HG03175 (cell line): ENCODE measurements at regions not wholly inside any gene's neighbourhood (a gene's known extent, or its start where the extent isn't known, plus 50 kb on each side); places are given as distances from the start of the nearest gene placed in this dataset.
"Not testable (repeated sequence)": the region's sequence is repeated elsewhere in the genome, so short reads cannot be mapped to it uniquely, and the experiment has no call there.

ENCODE experiments used
- ATAC-seq: cut with Tn5 transposase; IDR thresholded peaks from one replicate; pipeline ENCODE4 v1.9.1; 2021; ENCODE audit warnings: mild to moderate bottlenecking, moderate library complexity; ENCODE audit not compliant: unreplicated experiment

GRCh38 chr5:121429761-121430160 is 421.9 kb upstream of the FTMT start:
- ATAC-seq: no peak

DNA sequence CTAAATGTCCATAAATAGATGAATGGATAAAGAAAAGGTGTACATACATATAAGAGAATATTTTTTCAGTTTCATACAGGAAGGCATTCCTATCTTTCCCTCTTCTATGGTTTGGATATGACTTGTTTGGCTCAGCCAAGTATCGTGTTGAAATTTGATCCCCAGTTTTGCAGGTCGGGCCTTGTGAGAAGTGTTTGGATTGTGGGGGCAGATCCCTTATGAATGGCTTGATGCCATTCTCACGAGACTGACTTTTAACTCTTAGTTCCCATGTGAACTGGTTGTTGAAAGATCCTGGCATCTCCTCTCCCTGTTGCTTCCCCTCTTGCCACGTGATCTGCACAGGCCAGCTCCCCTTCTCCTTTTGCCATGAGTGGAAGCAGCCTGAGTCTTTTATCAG is 421.1 kb upstream of the FTMT start:
- ATAC-seq: no peak

- no peak for ATAC-seq
Observed at GRCh38 chr5:121445511-121445910, 406.2 kb upstream of the FTMT start.

- ATAC-seq: no peak
Observed at GRCh38 chr5:121462441-121462840, 389.2 kb upstream of the FTMT start.

DNA sequence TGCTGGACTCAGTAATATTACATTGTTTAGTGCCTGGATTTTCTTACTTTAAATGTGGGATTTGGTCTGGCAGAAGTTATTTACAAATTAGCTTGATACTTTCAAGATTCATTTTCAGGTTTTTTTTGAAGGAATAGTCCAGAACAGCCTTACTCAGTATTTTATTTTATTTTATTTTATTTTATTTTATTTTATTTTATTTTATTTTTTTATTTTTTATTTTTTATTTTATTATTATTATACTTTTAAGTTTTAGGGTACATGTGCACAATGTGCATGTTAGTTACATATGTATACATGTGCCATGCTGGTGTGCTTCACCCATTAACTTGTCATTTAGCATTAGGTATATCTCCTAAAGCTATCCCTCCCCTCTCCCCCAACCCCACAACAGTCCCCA is 380.5 kb upstream of the FTMT start:
- not testable (repeated sequence) for ATAC-seq

GRCh38 chr5:121478636-121479035 is 373.0 kb upstream of the FTMT start:
- ATAC-seq: no peak

DNA sequence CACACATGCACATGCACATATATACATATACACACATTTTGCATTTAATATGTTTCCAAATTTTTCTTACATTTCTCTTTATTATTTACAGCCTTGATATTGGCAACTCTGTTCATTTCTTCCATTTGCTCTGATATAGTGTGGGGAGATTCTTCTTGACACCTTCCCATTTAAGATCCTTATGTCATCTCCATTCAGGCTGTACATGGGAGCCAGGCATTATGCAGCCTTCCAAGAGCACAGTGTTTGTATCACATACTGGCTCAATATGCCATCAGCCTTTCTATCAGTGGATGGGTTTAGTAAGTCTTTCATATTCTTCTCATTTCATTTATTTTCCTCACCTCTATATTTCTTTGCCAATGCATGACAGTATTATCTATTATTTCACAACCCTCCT is 372.3 kb upstream of the FTMT start:
- no peak for ATAC-seq

DNA sequence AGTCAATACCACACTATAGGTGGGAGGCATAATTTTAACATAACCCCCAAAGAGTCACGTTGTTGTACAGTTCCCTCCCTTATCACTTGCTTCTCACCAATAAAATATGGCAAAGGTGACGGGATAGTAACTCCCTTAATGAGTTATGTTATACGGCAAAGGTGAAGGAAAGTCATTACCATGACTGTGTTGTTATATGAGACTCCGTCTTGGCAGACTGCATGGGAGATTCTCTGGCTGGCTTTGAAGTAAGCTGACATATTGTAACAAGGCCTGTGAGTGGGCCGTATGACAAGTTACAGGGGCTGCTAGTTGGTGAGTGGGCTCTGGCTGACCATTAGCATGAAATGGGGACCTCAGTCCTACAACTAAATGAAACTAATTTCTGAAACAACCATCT is 366.4 kb upstream of the FTMT start:
- no peak for ATAC-seq

- not testable (repeated sequence) for ATAC-seq
Observed at GRCh38 chr5:121485999-121486398, 365.7 kb upstream of the FTMT start.

DNA sequence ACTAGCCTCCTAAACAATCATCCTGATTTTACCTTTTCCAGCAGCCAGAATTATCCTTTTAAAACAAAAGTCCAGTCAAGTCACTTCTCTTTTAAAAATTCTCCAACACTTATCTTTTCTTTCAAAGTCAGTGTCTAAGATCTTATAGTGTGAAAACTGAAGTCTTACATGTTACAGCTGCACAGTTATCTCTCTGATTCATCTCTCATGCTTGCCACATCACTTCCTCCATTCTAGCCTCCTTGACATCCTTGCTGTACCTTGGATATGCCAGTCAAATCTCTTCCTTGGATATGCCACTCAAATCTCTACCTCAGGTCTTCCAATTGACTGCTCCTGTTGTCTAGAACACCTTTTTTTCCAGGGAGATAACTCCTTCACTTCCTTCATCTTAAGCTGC is 361.7 kb upstream of the FTMT start:
- no peak for ATAC-seq

DNA sequence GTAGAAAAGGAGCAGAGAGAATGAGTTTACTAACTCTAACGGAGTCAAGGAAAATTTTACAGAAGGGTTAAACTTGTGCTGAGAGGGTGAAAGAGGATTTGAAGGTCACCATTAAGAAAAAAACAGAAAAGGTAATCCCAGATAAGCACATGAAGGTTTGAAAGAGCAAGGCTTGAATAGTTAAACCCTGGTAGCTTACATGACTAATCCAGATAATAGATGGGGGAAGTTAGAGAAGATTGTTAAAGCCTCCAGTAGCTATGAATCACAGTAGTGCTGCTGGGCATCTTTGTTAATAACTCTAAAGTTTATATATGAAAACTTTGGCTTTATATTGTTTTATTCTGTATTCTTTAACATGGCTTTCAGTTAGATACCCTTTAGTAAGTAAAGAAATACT is 354.5 kb upstream of the FTMT start:
- ATAC-seq: no peak

- ATAC-seq: no peak
Observed at GRCh38 chr5:121500310-121500709, 351.4 kb upstream of the FTMT start.

DNA sequence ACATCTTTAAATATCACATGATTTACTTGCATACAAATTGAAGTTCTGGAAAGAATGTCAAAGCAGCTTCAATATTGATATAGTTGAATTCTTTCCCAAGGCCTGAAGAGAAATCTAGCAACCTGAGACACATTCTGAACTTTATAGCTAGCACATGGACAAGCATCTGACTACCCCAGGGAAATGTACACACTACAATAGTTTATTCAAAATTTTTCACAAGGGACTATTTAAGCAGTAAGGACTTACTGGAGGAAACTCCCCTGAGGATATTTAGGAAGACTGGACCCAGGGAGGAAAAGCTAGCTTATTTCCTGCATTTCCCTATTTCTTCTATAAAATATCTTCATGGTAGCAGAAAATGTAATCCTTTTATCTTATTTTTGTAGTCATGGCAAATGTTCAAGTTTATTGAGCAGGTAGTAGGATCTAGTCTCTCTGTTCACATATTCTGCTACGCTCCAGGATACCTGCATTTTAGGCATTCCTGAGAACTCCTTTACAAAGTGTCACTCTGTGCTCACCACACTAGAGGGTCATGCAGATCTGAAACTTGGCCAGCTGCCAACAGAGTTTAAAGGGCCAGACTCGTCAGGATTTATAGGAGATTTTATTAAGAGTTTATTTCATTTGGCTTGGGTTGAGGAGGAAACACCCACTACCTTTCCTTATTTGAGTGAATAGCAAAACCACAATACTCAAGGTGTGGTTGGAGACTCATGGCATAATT is 348.4 kb upstream of the FTMT start:
- no peak for ATAC-seq

- ATAC-seq: no peak
Observed at GRCh38 chr5:121516997-121517396, 334.7 kb upstream of the FTMT start.

- ATAC-seq: no peak
Observed at GRCh38 chr5:121525706-121526105, 326.0 kb upstream of the FTMT start.

- ATAC-seq: no peak
Observed at GRCh38 chr5:121526908-121527307, 324.8 kb upstream of the FTMT start.

GRCh38 chr5:121533814-121534213 is 317.9 kb upstream of the FTMT start:
- ATAC-seq: no peak

DNA sequence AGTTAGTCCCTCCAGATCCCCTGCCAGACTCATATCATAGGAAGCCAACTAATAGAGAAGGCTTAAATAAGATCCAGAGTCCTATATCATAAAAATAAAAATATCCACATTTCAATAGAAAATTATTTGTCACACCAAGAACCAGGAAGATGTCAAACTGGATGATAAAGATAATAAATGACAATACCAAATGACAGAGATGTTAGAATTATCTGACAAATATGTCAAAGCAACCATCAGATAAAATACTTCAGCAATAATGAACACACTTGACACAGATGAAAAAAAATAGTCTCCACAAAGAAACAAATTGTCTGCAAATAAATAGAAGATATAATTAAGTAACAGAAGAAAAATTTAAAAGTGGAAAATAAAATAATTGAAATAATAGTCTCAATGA is 300.7 kb upstream of the FTMT start:
- ATAC-seq: no peak

DNA sequence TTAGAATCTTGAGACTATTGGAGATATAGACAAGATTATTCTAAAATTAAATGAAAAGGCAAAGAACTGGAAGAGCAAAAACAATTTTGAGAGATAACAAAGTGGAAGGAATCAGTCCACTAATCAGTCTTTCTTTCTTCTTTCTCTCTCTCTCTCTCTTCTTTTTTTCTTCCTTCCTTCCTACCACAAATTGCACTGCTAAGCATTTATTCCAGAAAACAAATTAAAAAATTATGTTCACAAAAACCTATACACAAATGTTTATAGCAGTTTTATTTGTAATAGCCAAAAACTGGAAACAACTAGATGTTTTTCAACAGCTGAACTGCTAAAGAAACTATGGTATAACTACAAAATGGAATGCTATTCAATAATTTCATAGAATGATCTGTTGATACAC is 291.9 kb upstream of the FTMT start:
- no peak for ATAC-seq

GRCh38 chr5:121572061-121572460 is 279.6 kb upstream of the FTMT start:
- ATAC-seq: no peak

GRCh38 chr5:121573721-121574382 is 277.8 kb upstream of the FTMT start:
- no peak for ATAC-seq

- no peak for ATAC-seq
Observed at GRCh38 chr5:121581588-121581987, 270.1 kb upstream of the FTMT start.

DNA sequence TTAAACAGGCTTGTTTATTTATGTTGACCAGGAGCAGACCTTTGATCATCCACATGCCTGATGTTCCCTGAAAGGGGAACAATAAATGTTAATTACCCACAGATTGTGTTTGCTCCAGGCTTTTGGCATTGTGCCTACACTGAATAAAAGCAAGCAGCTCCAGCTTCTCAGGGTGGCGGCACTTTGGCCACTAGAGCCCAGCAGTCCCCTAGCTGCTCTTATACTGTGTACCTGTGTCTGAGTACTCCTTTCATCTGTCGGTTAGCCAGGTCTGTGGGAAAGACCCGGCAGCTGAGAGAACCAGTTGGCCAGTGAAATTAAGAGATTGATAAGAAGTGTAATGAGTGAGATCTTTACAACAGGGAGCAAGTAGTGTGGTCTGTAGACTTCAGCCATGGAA is 254.8 kb upstream of the FTMT start:
- ATAC-seq: no peak
